ENCODE measurements at regions not wholly inside any gene's neighbourhood (a gene's known extent, or its start where the extent isn't known, plus 50 kb on each side); places are given as distances from the start of the nearest gene placed in this dataset.

- no peak for DNase-seq
These were observed 356.7 kb upstream of the UMPS start for GRCh38 chr3:124373524-124373923.

GRCh38 chr3:124374583-124374982 is 355.7 kb upstream of the UMPS start:
- no peak for DNase-seq

- DNase-seq, result no peak
These were observed 348.5 kb upstream of the UMPS start for GRCh38 chr3:124381575-124382333.

- no peak for DNase-seq
These were observed 347.2 kb upstream of the UMPS start for GRCh38 chr3:124383051-124383450.

DNA sequence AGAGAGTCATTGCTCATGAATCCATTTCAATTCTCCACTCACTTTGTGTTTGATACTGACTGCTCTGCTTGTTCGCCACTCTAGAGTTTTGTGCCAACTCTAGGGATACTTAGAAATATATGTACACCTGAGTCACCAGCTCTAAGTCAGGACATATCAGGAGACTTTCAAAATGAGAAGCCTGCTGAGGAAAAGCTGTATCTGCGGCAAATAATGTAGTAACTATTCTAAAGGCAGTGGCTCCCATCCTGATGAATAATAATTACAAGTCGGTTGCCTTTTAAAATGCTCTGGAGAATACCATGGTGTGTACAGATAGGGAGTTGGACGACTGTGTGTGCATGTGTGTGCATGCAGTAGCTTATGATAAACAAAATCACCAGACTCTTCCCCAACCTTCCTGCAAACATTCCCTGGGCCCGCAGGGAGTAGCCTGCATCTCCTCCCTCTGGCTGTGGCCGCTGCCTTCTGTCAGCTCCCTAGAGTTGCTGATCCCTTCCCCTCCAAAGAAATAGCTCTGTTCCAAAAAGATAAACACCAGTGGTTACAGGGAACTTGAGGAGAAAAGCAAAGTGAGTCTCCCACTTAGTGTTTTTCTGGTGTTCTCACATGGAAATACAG is 346.3 kb upstream of the UMPS start:
- DNase-seq, result no peak

GRCh38 chr3:124384527-124384926 is 345.7 kb upstream of the UMPS start:
- no peak for DNase-seq

DNA sequence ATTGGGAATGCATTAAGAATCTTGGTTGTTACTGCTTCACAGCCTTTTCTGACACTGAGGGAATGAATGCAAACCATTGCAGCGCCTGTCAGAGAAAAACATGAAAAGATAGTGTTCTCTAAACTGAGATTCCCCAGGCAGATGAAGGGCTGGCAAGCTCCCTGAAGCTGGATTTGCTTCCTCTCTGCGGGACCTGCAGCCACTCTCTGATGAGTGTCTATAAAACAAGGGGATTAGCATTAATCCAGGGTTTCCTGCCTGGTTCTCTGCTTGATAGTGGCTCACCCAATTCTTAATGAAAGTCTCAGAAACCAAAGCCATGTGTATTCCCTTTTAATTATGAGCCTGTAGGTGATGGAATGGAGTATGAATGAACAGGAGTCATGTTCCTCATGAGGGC is 344.3 kb upstream of the UMPS start:
- no peak for DNase-seq

- DNase-seq, result no peak
These were observed 343.2 kb upstream of the UMPS start for GRCh38 chr3:124386996-124387595.

- no peak for DNase-seq
These were observed 338.5 kb upstream of the UMPS start for GRCh38 chr3:124391774-124392173.

GRCh38 chr3:124393340-124393739 is 336.9 kb upstream of the UMPS start:
- DNase-seq, result no peak

DNA sequence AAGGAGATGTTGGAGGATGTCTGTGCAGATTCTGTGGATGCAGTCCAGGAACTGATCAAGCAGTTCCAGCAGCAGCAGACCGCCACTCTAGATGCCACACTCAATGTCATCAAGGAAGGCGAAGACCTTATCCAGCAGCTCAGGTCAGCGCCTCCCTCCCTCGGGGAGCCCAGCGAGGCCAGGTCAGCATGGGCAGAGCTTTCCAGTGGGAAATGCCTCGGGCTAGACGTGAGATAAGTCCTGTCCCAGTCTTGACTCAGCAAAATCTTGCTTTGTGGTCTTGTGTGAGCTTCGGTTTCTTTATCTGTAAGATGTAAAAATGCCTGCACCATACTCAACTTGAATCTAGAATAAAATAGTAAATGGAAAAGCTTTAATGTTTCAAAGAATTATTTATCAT is 335.1 kb upstream of the UMPS start:
- DNase-seq, result no peak

DNA sequence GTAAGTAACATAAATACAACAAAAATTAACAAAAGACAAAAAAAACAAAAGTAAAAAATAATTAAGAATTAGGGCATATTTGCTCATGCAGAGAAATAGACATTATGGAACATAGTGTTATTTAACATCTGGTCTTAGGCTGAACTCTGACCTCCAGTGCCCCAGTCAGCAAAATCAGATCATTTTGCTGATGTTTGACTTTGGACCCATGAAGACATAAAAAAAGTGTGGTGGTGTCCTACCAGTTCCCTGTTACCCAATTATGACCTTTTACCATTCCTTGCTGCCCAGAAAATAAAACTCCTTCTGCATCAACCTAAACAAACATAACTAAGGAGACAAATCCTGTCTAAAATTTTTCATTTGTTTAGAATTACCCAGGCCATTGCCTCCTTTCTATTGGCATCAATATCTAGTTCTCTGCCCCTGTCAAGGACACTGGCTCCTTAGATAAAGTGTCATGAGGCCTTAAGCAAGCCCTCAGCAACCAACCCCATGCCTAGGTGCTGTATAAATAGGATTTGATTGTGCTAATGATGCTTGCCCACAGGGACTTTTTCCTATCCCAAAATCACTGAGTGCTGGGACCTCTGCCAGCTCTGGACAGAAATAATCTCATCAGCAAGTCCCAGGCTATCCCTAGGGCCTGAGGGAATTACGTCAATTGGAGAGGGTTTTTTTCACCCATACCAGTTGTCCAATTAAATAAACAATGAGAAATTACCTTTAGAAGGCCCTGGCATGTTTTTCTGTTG is 334.5 kb upstream of the UMPS start:
- no peak for DNase-seq

DNA sequence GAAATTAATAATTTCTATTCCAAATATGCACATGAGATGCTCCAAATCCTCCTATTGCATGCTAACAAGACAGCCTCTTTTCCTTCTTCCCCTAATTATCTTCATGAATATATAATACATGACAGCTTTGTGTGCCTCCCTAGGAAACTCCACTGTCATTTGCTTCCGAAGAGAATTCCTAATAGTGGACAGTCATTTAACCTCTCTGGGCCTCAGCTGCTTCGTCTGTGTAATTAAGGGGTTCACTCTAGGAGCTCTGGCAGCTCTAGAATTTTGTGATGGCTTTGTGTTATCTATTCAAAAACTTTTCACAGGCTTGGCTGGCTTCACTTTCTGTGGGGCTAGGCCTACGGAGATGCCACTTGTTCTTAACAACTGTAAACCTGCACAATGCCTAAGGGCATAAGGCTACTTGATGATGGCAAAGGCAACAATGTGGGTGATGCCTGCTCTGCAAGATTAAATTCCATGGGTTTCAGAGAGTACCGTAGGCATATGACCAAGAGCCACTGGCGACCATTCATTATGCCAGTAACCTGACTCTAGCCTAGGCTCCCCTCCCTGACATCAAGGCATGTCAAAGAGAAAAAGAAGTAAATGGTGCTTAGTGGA is 333.8 kb upstream of the UMPS start:
- DNase-seq, result no peak

GRCh38 chr3:124397088-124397487 is 333.2 kb upstream of the UMPS start:
- DNase-seq, result no peak

GRCh38 chr3:124398594-124398993 is 331.7 kb upstream of the UMPS start:
- no peak for DNase-seq

DNA sequence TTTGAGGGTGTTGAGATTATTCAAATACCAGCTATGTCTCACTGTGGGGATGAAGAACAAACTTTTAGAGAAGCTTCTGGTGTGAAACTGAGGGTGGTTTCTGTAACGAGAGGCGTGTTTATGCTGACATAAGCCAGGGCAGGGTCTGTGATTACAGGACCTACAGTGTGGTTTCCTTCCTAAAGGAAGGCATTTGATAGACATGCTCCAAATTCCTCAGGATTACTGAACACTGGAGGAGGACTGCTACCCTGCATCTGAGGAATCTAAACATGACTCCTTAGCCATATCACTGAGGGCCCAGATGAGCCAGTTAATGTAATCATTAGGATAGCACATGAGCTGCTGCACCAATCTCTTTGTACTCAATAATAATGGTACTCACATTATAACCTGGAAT is 328.4 kb upstream of the UMPS start:
- no peak for DNase-seq

DNA sequence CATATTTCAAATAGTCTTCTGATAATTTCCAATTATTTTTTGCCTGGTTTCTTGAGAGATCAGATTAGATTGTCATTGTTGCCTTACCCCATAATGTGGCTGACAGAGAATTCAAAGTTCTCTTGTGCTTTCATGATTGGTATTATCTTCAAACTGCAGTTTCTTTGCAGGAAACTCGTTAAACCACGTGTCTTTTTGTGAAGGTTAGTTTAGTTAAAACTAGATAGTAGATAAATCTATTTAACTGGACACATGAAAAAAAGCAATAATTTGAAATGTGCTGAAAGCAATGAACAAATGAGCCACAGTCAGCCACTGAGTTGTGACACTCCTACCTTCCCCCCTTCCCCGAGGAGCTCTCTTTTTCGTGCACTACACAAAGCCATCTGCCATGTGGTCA is 327.5 kb upstream of the UMPS start:
- DNase-seq, result no peak

- DNase-seq, result no peak
These were observed 325.6 kb upstream of the UMPS start for GRCh38 chr3:124404621-124405020.

GRCh38 chr3:124407260-124407659 is 323.0 kb upstream of the UMPS start:
- DNase-seq, result no peak

- no peak for DNase-seq
These were observed 320.5 kb upstream of the UMPS start for GRCh38 chr3:124409650-124410275.

GRCh38 chr3:124410471-124410870 is 319.8 kb upstream of the UMPS start:
- no peak for DNase-seq

DNA sequence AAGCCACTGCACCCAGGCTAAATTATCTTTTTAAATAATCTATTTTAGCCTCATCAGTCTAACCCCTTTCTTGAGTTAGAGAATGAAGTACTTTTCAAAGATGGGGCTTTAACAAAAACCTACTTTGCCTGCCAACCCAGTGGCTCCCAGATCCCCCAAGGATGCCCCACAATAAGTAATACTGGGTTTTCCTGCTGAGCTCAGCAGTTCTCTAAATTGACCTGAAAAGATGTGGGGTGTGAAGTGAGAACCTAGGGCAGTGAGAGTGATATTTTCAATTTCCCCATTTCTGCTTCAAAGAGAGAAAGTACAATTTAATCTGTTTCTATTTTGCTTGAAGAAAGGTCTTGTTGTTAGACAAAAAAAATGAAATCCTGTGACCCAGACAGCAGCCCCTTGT is 318.5 kb upstream of the UMPS start:
- DNase-seq, result no peak

DNA sequence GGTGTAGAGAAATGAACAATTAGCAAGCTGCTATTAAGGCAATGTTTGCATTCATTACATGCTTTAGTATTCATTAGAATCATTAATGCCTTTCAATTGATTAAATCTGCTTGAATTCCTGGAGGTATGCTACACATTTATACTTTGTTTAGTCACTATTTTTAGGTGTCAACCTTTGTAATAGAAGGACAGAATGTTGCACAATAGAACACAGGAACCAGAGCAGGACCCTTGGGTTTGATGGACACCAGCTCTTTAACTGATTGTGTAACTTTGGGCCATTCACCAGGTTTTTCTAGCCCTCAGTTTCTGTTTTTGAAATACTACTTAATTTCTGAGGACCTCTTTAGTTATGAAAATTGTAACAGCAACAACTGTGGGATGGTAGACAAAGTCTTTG is 317.6 kb upstream of the UMPS start:
- DNase-seq, result no peak

Measured in inflammatory macrophage (primary cell).